ENCODE measurements at regions not wholly inside any gene's neighbourhood (a gene's known extent, or its start where the extent isn't known, plus 50 kb on each side); places are given as distances from the start of the nearest gene placed in this dataset.
"Not testable (repeated sequence)": the region's sequence is repeated elsewhere in the genome, so short reads cannot be mapped to it uniquely, and the experiment has no call there.

DNA sequence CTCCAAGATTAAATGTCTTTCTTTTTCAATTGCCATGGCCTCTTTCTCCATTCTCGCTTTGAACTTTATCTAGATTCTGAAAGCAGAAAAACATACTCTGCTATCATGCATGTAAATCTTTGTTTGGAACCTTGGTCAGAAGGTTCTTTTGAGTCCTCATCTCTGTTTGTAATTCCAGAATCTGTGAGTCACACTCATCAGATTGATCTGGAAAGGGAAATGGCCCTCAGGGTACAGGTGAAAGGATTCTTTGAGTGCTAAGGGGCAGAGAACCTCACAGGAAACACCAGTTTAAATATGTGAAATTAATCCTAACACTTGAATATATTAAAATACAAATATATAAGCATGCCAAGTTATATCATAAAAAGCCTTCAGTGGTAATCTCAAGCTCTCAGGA is 211.0 kb upstream of the ADGRL3 start:
- no peak overlapping the region for H3K4me3 Mint-ChIP-seq
- H3K27ac Mint-ChIP-seq, result no peak overlapping the region

DNA sequence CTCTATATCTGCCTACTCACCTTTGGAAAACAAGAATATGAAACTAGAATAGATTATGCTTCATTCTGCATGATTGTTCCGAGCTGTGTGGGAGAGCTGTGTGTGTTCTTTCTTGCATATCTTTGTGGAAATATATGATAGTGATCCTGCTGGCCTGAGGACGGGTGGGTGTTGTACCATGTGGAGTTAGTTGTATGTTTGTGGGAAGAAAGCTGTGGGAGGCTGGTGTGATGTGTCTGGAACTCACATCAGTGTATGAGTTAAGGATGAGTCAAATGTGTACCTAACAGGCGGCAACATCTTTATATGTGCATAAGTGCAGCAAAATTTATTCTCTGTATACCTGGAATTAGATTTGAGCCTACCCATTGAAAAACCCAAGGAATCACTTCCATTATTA is 208.1 kb upstream of the ADGRL3 start:
- no peaks in the 10 kb centered on the region for H3K36me3 Mint-ChIP-seq (ENCODE audit: low read depth)
- H3K27me3 Mint-ChIP-seq, result no peaks in the 10 kb centered on the region
- H3K4me1 Mint-ChIP-seq (ENCODE audit: low read depth), result no peaks in the 10 kb centered on the region
- H3K9me3 Mint-ChIP-seq, result peaks cover 12% of the 10 kb centered on the region
- no peak overlapping the region for H3K27ac Mint-ChIP-seq
- DNase-seq, result no peak
- H3K4me3 Mint-ChIP-seq, result no peak overlapping the region

More for the DNA sequence above, 211.0 kb upstream of the ADGRL3 start:
- Mint-ChIP-seq H3K9me3 (peaks cover 16% of the 10 kb centered on the region), H3K36me3 (ENCODE audit: low read depth) (no peaks in the 10 kb centered on the region), H3K4me1 (ENCODE audit: low read depth) (no peaks in the 10 kb centered on the region), H3K27me3 (no peaks in the 10 kb centered on the region)
- no peak for DNase-seq

GRCh38 chr4:61003301-61003700 is 196.8 kb upstream of the ADGRL3 start:
- Mint-ChIP-seq H3K4me1 (ENCODE audit: low read depth) (no peaks in the 10 kb centered on the region), H3K27ac (no peak overlapping the region)

DNA sequence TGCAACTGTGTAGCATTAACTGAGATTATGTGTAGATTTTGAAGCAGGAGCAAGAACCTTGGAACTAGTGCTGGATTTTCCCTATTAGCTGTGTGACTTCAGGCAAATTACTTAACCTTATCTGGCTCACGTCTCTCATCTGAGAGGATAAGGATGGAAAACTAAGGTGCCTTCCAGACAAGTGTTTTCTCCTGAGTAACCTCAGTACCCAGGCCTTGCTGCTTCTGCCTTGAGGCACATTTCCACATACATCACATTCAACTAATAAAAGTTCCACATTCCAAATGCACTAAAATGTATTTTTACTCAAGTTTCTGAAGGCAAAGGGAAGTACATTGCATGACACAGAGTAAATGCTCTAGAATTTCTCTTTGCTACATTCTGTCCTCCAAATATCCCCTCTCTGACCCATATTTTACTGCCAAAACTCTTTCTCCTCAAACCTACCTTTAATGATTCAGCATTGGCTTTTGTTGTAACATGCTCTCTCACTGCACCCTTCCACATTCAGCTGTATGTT is 195.4 kb upstream of the ADGRL3 start:
- no peak for DNase-seq
- Mint-ChIP-seq H3K9me3 (peaks cover 34% of the 10 kb centered on the region), H3K36me3 (ENCODE audit: low read depth) (no peaks in the 10 kb centered on the region), H3K27me3 (no peaks in the 10 kb centered on the region), H3K4me3 (no peak overlapping the region), H3K4me1 (ENCODE audit: low read depth) (no peaks in the 10 kb centered on the region), H3K27ac (no peak overlapping the region)

More at GRCh38 chr4:61003301-61003700, 196.8 kb upstream of the ADGRL3 start:
- DNase-seq, result no peak
- H3K9me3 Mint-ChIP-seq, result peaks cover 37% of the 10 kb centered on the region
- H3K36me3 Mint-ChIP-seq (ENCODE audit: low read depth), result no peaks in the 10 kb centered on the region
- H3K4me3 Mint-ChIP-seq, result no peak overlapping the region
- H3K27me3 Mint-ChIP-seq, result no peaks in the 10 kb centered on the region

DNA sequence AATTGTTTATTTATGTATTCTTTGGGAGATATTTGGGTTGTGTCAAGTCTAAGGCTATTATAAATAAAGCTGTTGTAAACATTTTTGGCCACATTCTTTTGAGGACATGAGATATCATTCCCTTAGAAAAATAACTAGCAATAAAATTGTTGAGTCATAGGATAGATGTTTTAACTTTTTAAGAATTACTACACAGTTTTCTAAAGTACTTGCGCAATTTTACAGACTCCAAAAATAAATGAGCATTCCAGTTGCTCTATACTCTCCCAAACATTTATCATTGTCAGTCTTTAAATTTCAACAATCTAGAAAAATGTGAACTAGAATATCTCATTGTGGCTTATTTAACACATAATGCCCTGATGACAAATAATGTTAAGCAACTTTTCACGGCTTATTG is 189.1 kb upstream of the ADGRL3 start:
- Mint-ChIP-seq H3K4me1 (ENCODE audit: low read depth) (no peaks in the 10 kb centered on the region), H3K36me3 (ENCODE audit: low read depth) (no peaks in the 10 kb centered on the region), H3K27ac (no peak overlapping the region), H3K4me3 (no peak overlapping the region), H3K27me3 (no peaks in the 10 kb centered on the region), H3K9me3 (peaks cover 16% of the 10 kb centered on the region)
- DNase-seq, result no peak

- DNase-seq; H3K4me1 Mint-ChIP-seq (ENCODE audit: low read depth); H3K4me3 Mint-ChIP-seq; H3K27ac Mint-ChIP-seq; H3K27me3 Mint-ChIP-seq; H3K36me3 Mint-ChIP-seq (ENCODE audit: low read depth): not testable (repeated sequence)
- H3K9me3 Mint-ChIP-seq, result peaks cover 15% of the 10 kb centered on the region
These were observed 188.2 kb upstream of the ADGRL3 start for GRCh38 chr4:61011936-61012335.

DNA sequence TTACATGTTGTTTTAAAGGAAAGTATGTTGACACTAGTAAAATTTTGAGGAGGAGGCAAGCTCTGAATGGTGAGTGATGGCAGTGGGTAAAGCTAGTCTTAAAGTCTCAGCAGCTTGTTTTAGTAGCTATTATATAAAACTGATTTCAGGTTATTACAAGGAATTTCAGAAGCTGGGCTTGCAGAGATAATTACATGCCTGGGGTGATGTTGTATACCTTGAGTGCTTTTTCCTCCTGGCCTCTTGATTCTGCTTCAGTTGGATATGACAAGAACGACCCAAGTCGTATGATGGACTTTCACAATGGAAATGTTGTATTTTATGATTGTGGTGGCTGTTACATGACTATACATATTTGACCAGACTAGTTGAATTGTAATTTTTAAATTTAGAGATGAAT is 175.5 kb upstream of the ADGRL3 start:
- Mint-ChIP-seq H3K4me3 (no peak overlapping the region), H3K9me3 (peaks cover 14% of the 10 kb centered on the region)

DNA sequence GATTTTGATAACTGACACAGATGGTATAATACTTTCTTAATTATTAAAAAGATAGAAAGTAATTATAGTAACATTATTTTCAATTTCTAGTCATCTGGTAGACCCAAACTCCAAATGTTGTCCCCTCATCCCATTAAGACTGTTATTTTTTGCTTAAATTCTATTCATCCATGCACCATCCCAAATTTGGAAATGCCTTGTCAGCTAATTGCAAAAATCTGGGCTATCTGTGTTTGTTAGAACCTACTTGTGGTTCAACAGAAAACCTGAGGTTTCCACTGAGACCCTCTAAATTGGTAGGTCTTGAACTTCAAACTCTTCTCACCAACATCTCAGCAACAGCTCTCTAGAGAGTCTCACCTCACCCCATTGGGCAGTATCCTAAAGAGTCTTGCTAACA is 172.2 kb upstream of the ADGRL3 start:
- H3K36me3 Mint-ChIP-seq (ENCODE audit: low read depth), result no peaks in the 10 kb centered on the region
- no peaks in the 10 kb centered on the region for H3K4me1 Mint-ChIP-seq (ENCODE audit: low read depth)
- no peak for DNase-seq
- no peak overlapping the region for H3K27ac Mint-ChIP-seq
- peaks cover 20% of the 10 kb centered on the region for H3K9me3 Mint-ChIP-seq
- no peaks in the 10 kb centered on the region for H3K27me3 Mint-ChIP-seq
- H3K4me3 Mint-ChIP-seq, result no peak overlapping the region

More for the DNA sequence above, 175.5 kb upstream of the ADGRL3 start:
- H3K27ac Mint-ChIP-seq, result no peak overlapping the region
- H3K4me1 Mint-ChIP-seq (ENCODE audit: low read depth), result no peaks in the 10 kb centered on the region
- H3K36me3 Mint-ChIP-seq (ENCODE audit: low read depth), result no peaks in the 10 kb centered on the region
- no peak for DNase-seq
- no peaks in the 10 kb centered on the region for H3K27me3 Mint-ChIP-seq

- Mint-ChIP-seq H3K36me3 (ENCODE audit: low read depth) (no peaks in the 10 kb centered on the region), H3K27me3 (no peaks in the 10 kb centered on the region), H3K4me3 (no peak overlapping the region), H3K27ac (no peak overlapping the region), H3K4me1 (ENCODE audit: low read depth) (no peaks in the 10 kb centered on the region), H3K9me3 (peaks cover 13% of the 10 kb centered on the region)
- no peak for DNase-seq
These were observed 163.9 kb upstream of the ADGRL3 start for GRCh38 chr4:61036071-61036684.

DNA sequence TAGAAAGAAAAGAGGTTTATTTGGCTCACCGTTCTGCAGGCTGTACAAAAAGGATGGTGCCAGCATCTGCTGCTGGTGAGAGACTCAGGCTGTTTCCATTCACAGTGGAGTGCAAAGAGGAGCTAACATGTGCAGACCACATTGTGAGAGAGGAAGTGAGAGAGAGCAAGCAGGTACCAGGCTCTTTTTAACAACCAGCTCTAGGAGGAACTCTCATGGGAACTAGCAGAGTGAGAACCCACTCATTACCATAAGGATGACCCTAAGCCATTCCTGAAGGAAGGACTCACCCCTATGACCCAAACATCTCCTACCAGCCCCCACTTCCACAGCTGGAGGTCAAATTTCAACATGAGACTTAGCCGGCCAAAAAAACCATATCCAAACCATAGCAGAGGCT is 158.6 kb upstream of the ADGRL3 start:
- H3K27ac Mint-ChIP-seq, result no peak overlapping the region

DNA sequence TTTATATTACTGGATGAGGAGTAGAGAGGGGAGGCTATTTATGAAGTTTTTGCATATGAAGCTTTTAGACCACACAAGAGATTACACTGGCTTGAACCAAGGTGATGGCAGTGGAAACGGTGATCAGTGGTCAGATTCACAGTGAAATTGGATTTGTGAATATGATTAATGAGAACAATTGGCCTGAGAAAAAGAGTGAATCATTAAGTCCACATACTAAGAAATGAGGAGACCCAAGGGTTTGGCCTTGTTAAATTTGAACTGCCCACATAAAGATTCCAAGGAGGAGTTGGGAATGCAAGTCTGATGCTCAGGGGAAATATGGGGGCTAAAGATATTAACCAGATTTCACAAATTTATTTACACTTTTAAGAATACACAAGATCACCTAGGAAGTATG is 155.3 kb upstream of the ADGRL3 start:
- Mint-ChIP-seq H3K4me3 (no peak overlapping the region), H3K27me3 (no peaks in the 10 kb centered on the region), H3K36me3 (ENCODE audit: low read depth) (no peaks in the 10 kb centered on the region), H3K27ac (no peak overlapping the region), H3K4me1 (ENCODE audit: low read depth) (no peaks in the 10 kb centered on the region), H3K9me3 (peaks cover 27% of the 10 kb centered on the region)
- no peak for DNase-seq

More for the DNA sequence above, 158.6 kb upstream of the ADGRL3 start:
- Mint-ChIP-seq H3K4me3 (no peak overlapping the region), H3K9me3 (peaks cover 27% of the 10 kb centered on the region), H3K4me1 (ENCODE audit: low read depth) (no peaks in the 10 kb centered on the region), H3K36me3 (ENCODE audit: low read depth) (no peaks in the 10 kb centered on the region), H3K27me3 (no peaks in the 10 kb centered on the region)
- no peak for DNase-seq

DNA sequence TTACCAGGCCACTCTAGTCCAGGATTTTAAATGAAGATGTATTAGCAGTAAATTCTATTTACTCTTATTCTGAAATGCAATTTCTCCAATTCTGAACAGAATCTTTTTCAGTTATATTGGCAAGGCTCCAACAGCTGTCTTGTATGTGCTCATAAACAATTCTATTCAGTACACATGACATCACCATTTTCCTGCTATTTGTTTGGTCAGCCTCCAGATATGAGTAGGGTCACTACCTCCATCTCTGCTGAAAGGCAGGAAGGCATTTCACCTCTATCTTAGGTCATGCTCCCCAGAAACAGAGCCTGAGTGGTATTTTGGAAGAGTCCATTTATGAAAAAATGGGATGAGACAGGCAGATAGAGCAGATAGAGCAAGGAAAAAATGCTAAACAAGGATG is 151.1 kb upstream of the ADGRL3 start:
- Mint-ChIP-seq H3K27ac (no peak overlapping the region), H3K36me3 (ENCODE audit: low read depth) (no peaks in the 10 kb centered on the region), H3K27me3 (no peaks in the 10 kb centered on the region), H3K4me3 (no peak overlapping the region), H3K4me1 (ENCODE audit: low read depth) (no peaks in the 10 kb centered on the region), H3K9me3 (peaks cover 13% of the 10 kb centered on the region)
- DNase-seq, result no peak

GRCh38 chr4:61067381-61067780 is 132.7 kb upstream of the ADGRL3 start:
- DNase-seq, result no peak

DNA sequence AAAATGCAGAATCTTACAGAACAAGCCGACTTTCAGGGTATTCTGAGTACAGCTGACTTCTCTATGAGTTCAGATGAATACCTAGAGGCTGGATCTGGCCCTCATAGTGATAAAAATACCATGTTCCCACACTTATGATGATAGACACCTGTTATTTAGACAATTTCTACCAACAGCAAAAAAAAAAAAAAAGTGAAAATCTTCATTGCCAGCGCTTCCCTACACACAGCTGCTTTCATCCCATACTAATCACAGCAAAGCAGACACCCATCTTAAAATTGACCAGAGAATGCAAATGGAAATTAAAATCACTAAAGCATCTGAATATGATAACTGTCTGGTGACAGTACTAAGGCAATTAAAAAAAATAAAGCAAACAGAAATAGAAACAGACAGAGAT is 132.1 kb upstream of the ADGRL3 start:
- Mint-ChIP-seq H3K36me3 (ENCODE audit: low read depth) (no peaks in the 10 kb centered on the region), H3K4me3 (no peak overlapping the region), H3K9me3 (peaks cover 16% of the 10 kb centered on the region), H3K4me1 (ENCODE audit: low read depth) (no peaks in the 10 kb centered on the region), H3K27me3 (no peaks in the 10 kb centered on the region), H3K27ac (no peak overlapping the region)
- no peak for DNase-seq

More at GRCh38 chr4:61067381-61067780, 132.7 kb upstream of the ADGRL3 start:
- Mint-ChIP-seq H3K4me3 (no peak overlapping the region), H3K4me1 (ENCODE audit: low read depth) (no peaks in the 10 kb centered on the region), H3K27me3 (no peaks in the 10 kb centered on the region), H3K27ac (no peak overlapping the region), H3K9me3 (peaks cover 18% of the 10 kb centered on the region), H3K36me3 (ENCODE audit: low read depth) (no peaks in the 10 kb centered on the region)

DNA sequence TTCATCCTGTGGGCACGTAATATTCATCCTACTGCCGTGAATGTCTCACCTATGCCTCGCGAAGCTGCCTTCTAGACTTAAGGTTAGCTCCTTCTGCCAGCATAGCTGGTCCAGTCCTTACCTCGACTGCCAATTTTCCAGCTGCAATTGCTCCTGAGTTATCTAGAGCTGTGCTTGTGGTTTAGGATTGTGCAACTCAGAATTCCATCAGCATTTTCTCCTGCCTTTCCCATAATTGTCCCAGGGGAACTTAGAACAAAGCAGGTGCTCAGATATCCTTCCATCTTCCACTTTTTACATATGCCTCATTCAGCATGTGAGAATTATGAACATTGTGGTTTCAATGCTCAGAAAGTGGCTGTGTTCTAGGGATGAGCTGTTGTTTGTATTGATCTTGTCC is 131.4 kb upstream of the ADGRL3 start:
- Mint-ChIP-seq H3K4me3 (no peak overlapping the region), H3K36me3 (ENCODE audit: low read depth) (no peaks in the 10 kb centered on the region), H3K4me1 (ENCODE audit: low read depth) (no peaks in the 10 kb centered on the region), H3K27me3 (no peaks in the 10 kb centered on the region), H3K9me3 (peaks cover 22% of the 10 kb centered on the region), H3K27ac (no peak overlapping the region)
- DNase-seq, result no peak

DNA sequence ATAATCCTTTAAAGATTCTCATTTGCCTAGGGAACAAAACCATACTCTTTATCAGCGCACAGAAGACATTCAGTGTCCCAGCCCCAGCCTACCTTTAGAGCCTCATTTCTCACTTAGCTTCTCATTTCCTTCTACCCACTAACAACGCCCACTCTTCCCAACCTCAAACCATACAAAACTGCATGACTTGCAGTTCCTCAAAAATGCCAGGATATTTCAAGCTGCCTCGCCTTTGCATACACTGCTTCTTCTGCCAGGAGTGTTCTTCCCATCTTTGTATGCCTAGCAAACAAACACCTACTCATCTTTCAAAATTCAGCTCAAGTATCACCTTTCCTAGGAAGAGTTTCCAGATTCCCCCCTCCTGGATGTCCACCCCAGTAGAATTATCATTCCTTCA is 129.9 kb upstream of the ADGRL3 start:
- Mint-ChIP-seq H3K9me3 (peaks cover 23% of the 10 kb centered on the region), H3K27me3 (no peaks in the 10 kb centered on the region), H3K36me3 (ENCODE audit: low read depth) (no peaks in the 10 kb centered on the region), H3K4me1 (ENCODE audit: low read depth) (no peaks in the 10 kb centered on the region), H3K4me3 (no peak overlapping the region), H3K27ac (no peak overlapping the region)
- DNase-seq, result no peak
